Epidermal melanocyte (primary cell): ENCODE measurements at regions not wholly inside any gene's neighbourhood (a gene's known extent, or its start where the extent isn't known, plus 50 kb on each side); places are given as distances from the start of the nearest gene placed in this dataset.

ENCODE experiments used
- DNase-seq: peaks from one replicate; pipeline ENCODE4 v3.0.0; 2011; ENCODE audit warnings: low spot score; ENCODE audit not compliant: insufficient read length

- no peak for DNase-seq
Measured at GRCh38 chr5:54653956-54654614, 136.5 kb downstream of the SNX18 start.

GRCh38 chr5:54651482-54652076 lies 134.0 kb downstream of the SNX18 start:
- DNase-seq, result no peak

DNA sequence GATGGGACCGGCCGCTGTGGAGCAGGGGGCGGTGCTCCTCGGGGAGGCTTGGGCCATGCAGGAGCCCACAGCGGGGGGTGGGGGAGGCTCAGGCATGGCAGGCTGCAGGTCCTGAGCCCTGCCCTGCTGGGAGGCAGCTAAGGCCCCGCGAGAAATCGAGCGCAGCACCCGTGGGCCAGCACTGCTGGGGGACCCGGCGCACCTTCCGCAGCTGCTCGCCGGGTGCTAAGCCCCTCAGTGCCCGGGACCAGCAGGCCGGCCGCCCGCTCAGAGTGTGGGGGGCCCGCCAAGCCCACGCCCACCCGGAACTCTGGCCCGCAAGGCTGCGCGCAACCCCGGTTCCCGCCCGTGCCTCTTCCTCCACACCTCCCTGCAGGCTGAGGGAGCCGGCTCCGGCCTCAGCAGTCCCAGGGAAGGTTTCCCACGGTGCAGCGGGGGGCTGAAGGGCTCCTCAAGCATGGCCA lies 131.5 kb downstream of the SNX18 start:
- DNase-seq, result no peak

DNA sequence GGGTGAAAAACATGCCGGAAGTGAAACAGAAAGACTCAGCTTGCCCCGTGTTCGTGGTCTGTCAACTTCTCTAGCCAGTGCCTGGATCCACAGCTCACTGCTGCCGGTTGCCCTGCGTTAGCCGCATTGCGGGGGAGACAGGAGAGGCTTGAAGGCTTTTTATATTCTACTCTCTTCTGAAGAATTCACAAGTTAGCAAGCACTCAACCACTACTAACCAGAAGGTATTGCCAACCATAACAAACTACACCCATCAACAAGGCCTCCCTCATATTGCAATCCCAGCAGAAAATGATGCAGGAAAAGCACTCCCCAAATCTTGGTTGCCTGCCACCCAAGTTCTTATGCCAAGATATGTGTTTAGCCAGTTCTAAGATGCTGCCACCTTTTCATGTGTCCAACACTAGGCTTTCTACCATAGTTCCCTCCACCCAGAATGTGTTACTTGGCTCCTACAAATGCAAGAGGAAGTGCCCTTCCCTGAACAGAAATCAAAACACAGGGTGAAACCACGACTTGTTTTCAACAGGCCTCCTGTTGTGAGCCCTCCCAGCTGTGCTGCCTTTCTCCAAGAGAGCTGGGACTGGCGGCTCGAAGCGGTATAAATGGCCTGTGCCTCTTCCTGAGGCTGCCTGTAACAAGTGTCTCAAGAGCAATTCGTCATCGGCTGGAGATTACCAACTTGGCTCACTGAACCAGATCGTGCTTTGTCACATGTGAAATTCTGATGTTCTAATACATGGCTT lies 129.0 kb downstream of the SNX18 start:
- DNase-seq, result no peak

DNA sequence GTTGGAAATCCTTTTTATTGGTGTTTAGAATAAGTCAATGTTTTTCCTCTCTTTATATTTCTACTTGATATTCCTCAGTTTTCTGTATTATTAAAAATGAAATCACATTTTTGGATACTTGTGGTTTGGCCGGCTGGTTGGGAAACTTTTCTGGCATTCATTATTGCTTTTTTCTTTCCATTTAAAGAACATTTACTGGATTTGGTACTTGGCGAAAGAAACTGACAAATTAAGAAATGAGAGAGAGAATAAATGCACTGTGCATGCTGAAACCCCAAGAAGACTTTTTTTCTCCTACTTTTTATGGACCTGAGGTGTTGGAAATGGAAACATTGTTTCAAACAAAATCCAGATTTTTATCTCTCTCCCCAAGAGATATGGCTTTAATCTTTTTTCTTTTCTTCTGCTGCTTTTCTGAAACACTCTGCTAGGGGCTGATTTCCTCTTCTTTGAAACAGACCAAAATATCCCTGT lies 128.4 kb downstream of the SNX18 start:
- no peak for DNase-seq

GRCh38 chr5:54644226-54644625 lies 126.7 kb downstream of the SNX18 start:
- DNase-seq, result no peak

- DNase-seq, result no peak
Measured at GRCh38 chr5:54643685-54644106, 126.1 kb downstream of the SNX18 start.

DNA sequence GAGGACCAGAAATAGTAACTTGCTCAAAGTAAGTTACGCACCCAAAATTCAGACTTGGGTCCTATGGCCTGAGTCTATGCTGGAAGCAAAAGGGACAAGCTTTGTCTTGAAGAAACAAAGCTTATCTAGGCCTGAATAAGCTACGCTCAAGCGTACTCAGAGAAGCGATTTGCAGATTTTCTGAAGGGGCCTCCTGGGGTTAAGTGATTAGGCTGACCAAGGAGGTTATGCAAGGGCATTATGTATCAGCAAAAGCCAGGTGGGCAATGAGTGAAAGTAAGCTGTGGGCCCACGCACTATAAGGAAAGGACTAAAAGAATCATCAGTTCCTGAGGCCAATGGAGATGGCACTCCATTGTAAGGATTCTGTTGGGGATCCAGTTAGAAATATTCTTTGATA lies 122.1 kb downstream of the SNX18 start:
- DNase-seq, result no peak

DNA sequence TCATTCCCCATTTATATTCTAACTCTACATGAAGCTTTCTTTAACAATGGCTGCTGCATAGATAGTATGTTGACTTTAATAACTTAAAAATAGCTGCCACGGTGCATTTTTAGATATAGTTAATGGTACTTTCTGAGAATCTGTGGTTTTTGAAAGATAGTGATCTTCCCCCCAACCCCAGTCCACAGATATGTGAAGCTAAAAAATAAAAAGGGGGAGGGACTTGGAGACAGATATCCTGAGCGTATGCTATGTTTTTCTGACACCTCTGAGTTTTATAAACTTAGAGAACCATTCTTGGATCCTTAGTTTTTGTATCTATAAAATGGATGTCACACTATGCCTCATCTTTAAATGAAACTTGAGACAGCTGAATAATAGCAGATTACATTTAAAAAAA lies 120.5 kb downstream of the SNX18 start:
- DNase-seq, result no peak

- DNase-seq, result no peak
Measured at GRCh38 chr5:54637654-54638053, 120.1 kb downstream of the SNX18 start.

- DNase-seq, result no peak
Measured at GRCh38 chr5:54634089-54634488, 116.5 kb downstream of the SNX18 start.

DNA sequence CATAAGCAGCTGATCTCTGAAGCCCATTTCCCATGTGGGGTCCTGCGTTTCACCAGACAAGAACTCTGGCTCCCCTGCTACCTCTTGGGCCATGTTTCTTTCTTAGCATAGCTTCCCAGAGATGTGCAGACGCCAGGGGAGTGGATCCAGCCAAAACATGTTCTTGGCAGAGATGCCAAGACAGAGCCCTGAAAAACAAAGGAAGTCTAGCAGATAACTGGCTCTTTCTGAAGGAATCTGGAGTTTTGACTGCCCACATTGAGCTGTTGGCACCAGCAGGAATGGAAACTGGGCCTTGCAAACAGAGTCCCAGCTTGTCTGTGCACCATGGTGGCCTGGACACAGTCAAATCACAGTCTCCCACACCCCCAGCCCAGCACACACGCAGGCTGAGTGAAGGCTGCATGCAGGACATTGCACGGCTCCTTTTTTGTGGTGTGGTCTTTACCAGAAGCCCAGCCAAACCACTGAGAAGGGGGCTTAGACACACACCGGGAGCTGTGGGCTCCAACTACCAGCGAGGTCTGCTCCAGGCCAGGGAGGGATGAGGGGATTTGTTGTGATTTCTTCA lies 114.7 kb downstream of the SNX18 start:
- DNase-seq, result no peak

GRCh38 chr5:54630738-54631359 lies 113.3 kb downstream of the SNX18 start:
- DNase-seq, result peak; percentile 58

DNA sequence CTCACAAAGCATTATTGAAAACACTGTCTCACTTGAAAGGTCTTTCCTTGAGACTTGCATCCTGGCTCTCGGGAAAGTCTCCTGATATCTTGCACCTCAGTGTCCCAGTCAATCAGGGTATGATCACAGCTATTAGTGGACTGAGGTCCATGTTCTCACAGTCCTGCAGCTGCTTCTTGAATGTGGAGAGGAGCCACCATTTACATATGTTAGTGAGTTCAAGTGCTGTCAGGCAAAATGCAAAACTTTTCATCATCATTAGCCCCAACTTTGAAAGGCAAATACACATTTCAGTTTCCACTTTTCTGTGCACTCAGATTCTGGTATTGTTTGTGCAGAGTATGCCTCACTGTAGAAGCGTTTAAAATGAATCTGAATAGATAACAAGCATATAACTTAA lies 111.6 kb downstream of the SNX18 start:
- no peak for DNase-seq

DNA sequence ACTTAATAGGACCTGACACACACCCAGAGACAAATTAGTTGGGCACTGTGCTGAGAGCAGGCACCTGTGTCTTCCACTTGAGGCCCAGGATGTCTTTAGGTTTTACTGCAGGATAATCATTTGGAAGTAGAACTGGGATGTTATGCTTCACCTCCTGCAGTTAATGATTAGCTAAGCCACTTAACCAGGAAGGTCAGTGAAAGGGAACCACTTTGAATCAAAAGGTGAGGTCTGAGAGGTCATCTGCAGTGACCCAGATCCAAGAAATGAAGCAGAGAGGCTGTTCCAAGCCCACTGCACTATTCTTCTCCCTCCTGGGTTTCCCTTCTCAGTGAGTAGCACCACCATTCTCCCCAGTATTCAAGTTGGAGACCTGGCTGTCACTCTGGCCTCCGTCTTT lies 110.5 kb downstream of the SNX18 start:
- DNase-seq, result no peak

DNA sequence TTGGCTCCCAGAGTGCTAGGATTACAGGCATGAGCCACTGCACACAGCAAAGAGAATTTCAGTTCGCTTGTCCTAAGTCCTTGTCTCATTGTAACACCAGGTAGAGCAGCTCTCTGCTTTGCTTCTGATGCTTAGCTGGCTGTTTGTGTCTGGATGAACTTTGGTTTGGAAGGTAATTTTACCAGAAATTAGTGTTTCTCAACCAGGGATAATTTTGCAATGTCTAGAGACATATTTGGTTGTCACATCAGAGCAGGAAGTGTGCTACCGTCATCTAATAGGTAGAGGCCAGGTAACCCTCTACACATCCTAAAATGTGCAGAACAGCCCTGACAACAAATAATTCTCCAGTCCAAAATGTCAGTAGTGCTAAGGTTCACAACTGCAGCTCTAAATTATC lies 108.8 kb downstream of the SNX18 start:
- DNase-seq, result no peak

GRCh38 chr5:54624805-54625568 lies 107.4 kb downstream of the SNX18 start:
- no peak for DNase-seq

DNA sequence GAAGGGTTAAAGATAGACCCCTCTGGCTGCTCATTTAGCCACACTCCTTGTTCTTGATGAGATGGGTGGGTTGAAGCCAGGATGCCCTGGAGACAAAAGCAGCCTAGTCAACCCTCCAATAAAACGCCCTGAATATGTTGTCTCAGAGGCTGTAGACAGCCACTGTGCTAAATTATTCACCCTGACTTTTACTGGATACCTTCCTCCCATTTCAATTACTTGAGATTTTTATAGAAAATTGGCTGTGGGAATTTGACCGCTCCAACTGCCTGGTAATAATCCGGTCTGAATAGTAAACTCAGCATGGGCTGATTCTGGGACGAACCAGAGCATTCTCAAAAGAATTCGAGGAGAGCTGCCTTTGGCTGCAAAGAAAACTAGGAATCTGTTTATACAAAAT lies 104.2 kb downstream of the SNX18 start:
- no peak for DNase-seq

DNA sequence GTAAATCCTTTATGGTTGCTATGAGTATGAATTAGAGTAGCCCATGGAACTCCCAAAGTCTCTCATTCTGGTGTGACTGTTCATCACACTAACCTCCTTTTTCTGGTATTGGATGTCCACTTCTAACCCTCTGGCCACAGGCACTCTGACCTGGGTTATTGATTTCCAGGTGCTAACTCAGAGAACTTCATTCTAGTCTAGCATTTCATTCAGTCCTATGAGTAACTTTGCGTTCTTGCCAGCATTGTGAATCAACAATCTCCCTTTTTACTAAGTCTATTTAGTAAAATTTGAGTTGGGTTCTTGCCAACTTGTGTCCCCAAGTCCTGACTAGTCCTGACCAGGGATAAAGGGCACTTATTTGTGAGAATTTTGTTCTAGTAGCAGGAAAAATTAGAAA lies 103.5 kb downstream of the SNX18 start:
- no peak for DNase-seq

DNA sequence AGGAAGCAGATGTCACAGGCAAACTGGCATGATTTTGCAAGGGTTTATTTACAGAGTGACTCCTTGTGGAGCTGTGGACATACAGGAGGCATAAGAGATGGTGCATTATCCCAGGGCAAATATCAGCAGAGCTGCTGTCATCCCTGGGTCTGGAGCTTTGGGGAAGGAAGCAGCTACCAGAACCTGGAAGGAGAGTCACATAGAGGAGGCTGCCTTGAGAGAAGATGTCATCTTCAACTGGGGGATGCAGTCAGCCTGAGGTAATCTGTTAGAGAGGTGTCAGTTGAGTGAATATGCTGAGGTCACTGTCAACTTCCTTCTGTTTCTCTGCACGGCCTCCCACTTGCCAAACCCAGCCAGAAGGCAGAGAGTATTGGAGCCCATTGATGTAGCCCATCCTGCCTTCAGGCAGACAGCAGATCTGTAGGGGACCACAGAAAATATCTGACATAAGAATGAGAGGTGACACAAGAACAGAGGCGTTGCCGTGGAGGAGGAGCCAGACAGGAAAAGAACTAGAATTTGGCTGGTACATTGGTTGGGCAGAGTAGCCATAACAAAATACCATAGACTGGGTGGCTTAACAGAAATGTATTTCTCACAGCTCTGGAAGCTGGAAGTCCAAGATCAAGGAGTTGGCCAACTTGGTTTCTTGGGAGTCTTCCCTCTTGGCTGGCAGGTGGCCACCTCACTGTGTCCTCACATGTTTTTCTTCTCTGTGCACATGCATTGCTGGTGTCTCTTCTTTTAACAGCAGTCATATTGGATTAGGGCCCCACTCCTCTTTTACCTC lies 102.8 kb downstream of the SNX18 start:
- DNase-seq, result no peak
